ENCODE measurements at regions not wholly inside any gene's neighbourhood (a gene's known extent, or its start where the extent isn't known, plus 50 kb on each side); places are given as distances from the start of the nearest gene placed in this dataset.
"Not testable (repeated sequence)": the region's sequence is repeated elsewhere in the genome, so short reads cannot be mapped to it uniquely, and the experiment has no call there.

DNA sequence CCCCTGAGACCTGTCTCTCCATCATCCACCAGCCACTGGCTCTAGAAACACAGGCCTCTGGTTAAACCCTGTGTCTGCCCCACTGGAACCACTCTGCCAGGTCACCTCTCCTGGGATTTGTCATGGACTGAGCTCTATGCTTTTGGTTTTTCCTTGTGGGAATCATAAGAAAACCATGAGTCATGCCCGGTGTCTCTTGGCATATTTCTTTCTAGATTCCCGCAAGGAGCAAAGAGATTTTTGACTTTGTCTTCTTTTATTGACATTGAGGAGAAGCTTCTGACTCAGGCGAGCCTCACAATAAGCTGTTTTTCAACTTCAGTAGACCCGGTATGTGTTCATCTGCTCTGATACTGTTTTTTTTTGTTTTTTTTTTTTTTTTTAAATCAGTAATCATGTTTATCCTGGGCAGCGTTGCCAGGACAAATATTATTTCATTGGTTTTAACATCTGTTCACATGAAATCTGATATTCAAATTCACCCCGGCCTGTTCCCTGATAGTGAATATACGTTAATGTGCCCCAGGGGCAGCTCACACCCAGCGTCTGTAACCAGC, 207.1 kb downstream of the ACKR3 start:
- no peak for DNase-seq

- no peak for DNase-seq
Measured at GRCh38 chr2:236777408-236777807, 207.8 kb downstream of the ACKR3 start.

DNA sequence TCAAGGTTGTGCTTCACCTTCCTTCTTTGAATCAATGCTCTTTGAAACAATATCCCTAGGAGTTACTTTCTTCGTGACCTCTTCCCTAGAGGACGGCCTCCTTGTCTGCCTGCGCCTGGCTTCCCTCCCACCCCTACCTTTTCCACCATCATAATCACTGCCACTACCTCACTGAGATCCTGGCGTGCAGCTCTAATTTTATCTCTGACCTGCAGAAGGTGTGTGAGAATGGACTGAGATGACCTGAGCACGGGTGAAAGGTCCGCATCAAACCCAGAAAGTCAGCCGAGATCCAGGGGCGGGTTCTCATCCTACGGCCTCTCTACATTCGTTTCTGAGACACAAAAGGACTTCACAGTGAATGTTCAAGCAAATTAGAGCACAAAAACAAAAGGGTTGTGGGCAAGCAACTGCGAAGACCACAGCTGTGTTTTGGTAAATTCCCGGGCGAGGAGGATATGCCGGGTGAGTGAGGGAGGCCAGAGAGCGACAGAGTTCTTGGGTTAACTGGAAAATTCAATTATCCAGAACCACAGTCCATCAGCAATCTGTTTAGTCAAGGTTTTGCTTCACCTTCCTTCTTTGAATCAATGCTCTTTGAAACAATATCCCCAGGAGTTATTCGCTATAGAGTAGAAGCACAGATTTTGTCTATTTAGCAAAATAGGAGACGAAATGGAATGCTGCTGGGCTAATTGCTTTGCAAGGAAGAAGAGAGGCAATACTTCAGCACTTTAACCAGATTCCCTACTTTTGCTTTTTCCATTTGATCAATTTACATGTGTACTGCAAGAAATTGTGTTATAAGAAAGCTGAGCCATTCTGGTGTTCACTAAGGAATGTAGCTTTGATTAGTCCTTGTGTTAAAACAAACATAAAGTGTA, 212.6 kb downstream of the ACKR3 start:
- DNase-seq, result no peak

GRCh38 chr2:236782938-236783337, 213.3 kb downstream of the ACKR3 start:
- DNase-seq, result no peak

DNA sequence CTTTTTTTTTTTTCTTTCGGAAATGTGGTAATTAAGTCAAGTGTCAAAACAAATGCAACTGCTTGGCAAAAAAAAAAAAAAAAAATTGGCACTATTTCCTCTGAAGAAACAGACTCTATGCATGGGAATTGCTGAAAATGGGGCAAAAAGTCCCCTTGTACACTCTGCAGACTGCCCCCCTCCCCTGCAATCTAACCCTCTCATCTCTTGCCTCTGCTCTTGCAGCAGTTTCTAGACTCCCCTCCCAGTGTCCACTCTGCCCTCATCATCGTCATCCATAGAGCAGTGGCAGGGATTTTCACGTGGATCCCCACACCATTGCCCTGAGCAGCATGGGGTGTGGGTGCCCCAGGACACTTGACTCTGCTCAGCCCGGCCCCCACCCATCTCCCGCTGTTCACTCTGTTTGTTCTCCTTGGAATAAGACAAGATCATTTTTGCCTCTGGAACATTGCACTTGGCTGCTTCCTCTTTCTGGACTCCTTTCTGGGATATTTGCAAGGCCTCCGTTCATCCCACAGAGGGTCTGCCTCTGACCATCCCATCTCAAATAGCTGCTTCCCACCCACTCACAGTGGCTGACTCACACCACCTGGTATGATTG, 213.9 kb downstream of the ACKR3 start:
- DNase-seq, result no peak

DNA sequence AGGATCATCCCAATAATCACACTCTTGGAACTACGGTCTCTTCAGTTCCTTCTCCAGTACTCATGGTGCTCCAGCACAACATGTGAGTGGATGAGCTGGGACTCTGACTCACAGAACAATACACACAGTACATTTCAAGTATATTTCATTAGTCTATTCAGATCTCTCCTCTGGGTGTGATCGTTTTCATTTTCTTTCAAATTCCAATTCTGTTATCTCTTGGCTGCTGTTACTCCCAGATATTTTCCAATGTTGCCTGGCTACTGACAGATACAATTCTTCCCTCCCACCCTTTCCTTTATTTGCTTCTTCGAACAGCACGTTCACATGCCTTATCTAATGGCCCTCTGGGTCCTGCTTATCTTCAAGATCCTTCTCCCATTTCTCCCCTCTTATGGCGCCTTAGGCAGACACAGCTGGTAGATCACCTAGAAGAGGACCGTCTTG, 216.0 kb downstream of the ACKR3 start:
- DNase-seq, result no peak

DNA sequence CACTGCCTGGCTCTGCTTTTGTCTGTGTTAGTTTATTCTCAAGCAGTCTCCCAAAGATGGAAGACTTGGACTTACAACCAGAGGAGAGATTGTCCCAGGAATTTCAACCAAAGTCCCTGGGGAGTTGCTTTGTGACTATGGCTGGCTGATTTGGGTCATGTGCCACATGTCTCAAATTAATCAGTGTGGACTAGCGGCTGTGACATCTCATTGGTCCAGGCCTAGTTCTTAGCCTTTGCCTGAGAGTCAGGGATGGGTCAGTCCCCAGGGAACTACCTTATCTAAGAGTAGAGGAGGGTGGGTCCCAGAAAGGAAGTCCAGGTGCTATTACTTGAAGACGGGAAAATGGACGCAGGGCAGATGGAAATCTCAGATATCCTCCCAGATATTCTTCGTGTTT, 217.1 kb downstream of the ACKR3 start:
- no peak for DNase-seq

DNA sequence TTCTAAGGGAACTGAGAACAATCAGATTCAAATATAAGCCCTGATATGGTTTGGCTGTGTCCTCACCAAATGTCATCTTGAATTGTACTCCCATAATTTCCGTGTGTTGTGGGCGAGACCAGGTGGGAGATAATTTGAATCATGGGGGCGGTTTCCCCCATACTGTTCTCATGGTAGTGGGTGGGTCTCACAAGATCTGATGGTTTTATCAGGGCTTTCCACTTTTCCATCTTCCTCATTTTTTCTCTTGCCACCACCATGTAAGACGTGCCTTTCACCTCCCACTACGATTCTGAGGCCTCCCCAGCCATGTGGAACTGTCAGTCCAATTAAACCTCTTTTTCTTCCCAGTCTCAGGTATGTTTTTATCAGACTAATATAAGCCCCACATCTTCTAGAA, 217.8 kb downstream of the ACKR3 start:
- not testable (repeated sequence) for DNase-seq

DNA sequence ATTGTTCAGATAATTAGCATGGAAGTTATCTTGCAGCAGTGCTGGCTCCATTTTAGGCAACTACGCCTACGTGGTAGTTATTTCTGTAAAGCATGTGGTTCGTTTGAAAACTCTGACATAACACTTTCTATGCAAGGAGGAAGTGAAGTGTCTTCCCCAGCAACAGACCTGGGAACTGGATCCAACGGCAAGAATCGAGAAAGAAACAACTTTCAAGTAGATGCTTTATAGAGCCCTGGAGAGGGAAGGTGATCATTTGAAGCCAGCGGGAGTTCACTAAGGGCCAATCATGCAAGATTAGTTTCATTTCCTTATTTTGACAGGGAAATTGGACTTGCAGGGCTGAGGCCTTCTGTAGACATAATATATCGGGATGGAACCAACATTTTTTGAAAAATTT, 218.3 kb downstream of the ACKR3 start:
- no peak for DNase-seq

GRCh38 chr2:236790963-236791362, 221.3 kb downstream of the ACKR3 start:
- DNase-seq, result no peak

- DNase-seq, result no peak
Measured at GRCh38 chr2:236793023-236794011, 223.7 kb downstream of the ACKR3 start.

DNA sequence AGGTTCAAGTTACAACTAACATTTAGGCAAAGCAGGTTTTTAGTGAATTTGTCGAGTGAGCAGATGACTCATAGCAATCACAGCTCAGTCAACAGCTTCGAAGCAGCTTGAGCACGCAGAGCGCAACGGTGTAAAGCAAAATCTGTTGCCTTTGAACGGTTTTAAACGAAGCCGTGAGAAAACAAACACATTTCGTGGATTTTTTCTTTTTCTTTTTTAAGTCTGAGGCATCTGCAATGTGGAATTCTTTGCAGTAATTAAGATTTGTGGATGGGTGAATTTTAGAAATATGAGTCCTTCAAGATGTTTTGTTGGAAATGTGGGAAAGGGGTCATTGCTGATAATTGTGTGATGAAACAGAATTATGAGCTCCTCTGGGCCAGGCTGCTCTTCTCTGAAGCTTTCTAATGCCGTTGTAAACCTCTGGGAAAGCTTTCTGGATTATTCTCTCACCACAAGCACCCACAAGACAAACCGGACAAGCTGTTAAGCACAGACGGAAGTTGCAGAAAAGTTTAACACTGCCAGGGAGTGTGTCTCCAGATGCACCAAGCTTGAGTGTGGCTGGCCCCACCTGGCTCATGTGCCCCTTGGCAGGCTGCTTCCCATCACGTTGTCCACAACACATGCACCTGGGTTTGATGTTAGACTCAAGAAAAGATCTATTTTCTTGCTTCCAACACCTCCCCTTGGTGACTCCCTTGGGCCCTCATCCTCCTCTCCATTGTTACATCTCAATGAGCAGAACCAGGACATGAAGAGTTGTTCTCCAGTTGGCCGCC, 224.7 kb downstream of the ACKR3 start:
- DNase-seq, result no peak

- DNase-seq, result no peak
Measured at GRCh38 chr2:236795169-236795860, 225.7 kb downstream of the ACKR3 start.

DNA sequence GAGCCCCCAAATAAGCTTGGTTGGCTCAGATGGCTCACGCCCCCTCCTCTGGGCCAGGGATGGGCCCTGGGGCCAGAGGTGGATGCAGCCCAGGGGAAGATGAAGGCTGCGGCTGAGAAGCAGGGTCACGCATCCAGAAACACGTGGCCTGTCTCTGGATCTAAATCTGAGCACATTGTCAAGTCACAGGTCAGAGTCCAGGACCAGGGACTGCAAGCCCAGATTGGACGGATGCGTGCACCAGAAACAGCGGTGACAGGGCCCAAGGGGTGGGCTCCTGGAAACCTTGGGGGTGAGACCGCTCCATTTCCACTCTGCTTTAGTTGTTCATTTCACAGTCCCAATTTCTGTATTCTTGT, 226.2 kb downstream of the ACKR3 start:
- no peak for DNase-seq

- no peak for DNase-seq
Measured at GRCh38 chr2:236796236-236796635, 226.6 kb downstream of the ACKR3 start.

DNA sequence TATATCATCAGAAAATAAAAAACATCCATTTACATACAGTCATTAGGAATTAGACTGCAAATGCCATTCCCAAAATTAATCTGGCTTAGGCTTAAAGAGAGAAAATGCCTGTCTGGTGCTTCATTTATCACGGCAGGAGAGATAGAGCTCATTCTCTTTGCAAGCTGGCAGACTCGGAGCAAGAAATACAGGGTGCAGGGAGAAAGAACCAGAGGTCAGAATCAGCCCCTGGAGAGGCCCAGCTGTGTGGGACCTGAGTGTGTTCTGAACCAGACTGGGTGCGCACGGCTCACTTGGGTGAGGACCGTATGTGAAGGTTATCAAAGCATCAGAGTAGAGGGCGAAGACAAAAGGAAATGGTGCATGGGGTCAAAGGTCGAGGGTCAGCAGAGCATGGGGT, 227.8 kb downstream of the ACKR3 start:
- DNase-seq, result no peak

GRCh38 chr2:236798491-236798890, 228.9 kb downstream of the ACKR3 start:
- DNase-seq, result no peak

DNA sequence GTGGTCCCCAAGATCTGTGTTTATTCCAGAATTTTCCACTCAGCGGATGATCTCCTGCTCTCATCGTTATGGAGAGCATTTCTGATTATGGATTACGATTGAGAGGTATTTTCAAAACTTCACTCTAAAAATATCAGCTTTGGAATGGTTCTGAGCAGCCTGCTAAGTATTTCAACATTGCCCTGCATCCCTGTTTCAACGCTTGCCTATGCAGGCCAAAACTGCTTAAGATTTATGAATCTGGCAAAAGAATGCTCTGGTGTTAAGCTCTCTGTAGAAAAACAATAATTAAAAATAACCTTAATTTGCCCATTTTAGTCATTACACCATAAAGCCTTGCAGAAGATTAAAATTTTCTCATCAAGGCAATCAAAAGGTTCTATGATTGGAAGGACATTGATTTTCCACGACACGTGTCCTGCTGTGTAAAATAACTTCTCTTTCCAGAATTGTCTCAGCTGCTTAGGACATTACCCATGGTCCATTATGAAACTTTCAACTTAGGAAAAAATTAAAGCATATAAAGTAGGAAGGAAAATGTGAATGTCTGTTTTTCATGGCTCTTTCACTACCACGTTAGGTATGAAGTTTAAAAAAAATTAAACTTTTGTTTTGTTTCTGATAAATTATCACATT, 229.9 kb downstream of the ACKR3 start:
- no peak for DNase-seq

- no peak for DNase-seq
Measured at GRCh38 chr2:236802862-236803261, 233.2 kb downstream of the ACKR3 start.

DNA sequence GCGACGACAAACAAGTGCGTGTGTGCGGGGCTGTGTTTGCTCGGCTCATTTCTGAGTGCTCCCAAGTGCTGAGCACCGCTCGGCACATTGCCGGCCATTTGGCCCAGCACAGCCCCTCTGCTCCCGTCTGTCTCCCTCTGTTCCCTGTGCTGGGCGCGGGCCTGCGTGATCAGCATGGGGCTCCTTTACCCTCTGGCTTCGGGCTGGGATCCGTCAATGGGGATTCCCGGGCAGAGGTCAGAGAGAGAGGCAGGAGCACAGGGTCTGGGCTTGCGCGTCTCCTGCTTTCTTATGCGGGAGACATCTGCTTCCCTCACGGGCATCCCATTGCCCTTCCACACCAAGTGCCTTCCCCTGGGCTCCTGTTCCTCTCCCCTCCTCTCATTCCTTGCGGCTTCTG, 234.0 kb downstream of the ACKR3 start:
- no peak for DNase-seq

Measured in stimulated activated CD4-positive, alpha-beta T cell treated with anti-CD3 and anti-CD28 coated beads, Interleukin-4, amount 100 ng/mL, for 4 hours (primary cell).